Thyroid gland (tissue), 4 donors: ENCODE measurements at regions not wholly inside any gene's neighbourhood (a gene's known extent, or its start where the extent isn't known, plus 50 kb on each side); places are given as distances from the start of the nearest gene placed in this dataset.

Source experiments
- POLR2A ChIP-seq, 2 donors: fragments of 450-650 bp; IDR thresholded peaks; one replicate each; pipeline ENCODE4 v1.6.1; 2017; ENCODE audit warnings: antibody characterized with exemption in 2 of 2, mild to moderate bottlenecking in 2 of 2, moderate library complexity in 1 of 2
- TF ChIP-seq, protein P1 (sequence below), 6 experiments: fragments of 200-600 bp in 3 of 6; fragments of 450-650 bp in 3 of 6; sonication (generic) in 3 of 6; IDR thresholded peaks; one replicate each; pipeline ENCODE4 v1.5.1; 2016 to 2019; ENCODE audit warnings: antibody characterized with exemption in 6 of 6, mild to moderate bottlenecking in 2 of 6, inconsistent platforms in 1 of 6, moderate library complexity in 1 of 6

DNA sequence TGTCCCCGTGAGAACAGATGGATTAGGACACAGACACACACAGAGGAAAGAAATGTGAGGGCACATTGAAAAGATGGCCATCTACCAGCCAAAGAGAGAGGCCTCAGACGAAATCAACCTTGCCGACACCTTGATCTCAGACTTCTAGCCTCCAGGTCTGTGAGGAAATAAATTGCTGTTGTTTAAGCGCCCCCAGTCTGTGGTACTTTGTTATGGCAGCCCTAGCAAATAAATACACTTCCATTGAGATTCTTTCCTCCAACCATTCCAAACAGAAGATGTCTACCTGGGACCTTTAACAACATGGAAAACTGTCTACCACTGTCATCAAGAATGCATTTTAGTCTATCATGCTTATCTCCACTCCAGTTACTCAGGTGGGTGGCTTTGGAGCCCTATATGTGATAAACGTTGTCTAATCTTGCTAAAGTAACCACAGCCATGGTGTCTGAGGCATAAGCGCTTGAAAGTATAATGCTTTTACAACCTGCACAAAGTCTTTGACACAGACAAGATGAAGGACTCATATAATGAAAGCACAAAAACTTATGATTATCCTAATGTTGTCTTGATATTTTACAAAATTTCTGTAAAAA lies 244.3 kb downstream of the MTERF1 start:
- TF ChIP-seq, protein P1, sequence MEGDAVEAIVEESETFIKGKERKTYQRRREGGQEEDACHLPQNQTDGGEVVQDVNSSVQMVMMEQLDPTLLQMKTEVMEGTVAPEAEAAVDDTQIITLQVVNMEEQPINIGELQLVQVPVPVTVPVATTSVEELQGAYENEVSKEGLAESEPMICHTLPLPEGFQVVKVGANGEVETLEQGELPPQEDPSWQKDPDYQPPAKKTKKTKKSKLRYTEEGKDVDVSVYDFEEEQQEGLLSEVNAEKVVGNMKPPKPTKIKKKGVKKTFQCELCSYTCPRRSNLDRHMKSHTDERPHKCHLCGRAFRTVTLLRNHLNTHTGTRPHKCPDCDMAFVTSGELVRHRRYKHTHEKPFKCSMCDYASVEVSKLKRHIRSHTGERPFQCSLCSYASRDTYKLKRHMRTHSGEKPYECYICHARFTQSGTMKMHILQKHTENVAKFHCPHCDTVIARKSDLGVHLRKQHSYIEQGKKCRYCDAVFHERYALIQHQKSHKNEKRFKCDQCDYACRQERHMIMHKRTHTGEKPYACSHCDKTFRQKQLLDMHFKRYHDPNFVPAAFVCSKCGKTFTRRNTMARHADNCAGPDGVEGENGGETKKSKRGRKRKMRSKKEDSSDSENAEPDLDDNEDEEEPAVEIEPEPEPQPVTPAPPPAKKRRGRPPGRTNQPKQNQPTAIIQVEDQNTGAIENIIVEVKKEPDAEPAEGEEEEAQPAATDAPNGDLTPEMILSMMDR (IDR thresholded peaks at IDR 0.05) = peak in 4 of 6 experiments; percentile 42 to 61 (median 53)
- no peak for TF ChIP-seq POLR2A (IDR thresholded peaks at IDR 0.05)
